Amniotic epithelial cell (primary cell): ENCODE measurements at regions not wholly inside any gene's neighbourhood (a gene's known extent, or its start where the extent isn't known, plus 50 kb on each side); places are given as distances from the start of the nearest gene placed in this dataset.

ENCODE experiments used
- DNase-seq: peaks from one replicate; pipeline ENCODE4 v3.0.0-alpha.2; 2010; ENCODE audit warnings: low read depth

- no peak for DNase-seq
Measured at GRCh38 chr12:45549337-45549902, 180.1 kb upstream of the ARID2 start.

GRCh38 chr12:45553204-45553603, 176.3 kb upstream of the ARID2 start:
- DNase-seq, result no peak

- DNase-seq, result no peak
Measured at GRCh38 chr12:45557016-45557415, 172.5 kb upstream of the ARID2 start.

- no peak for DNase-seq
Measured at GRCh38 chr12:45558353-45558752, 171.2 kb upstream of the ARID2 start.

GRCh38 chr12:45559537-45559936, 170.0 kb upstream of the ARID2 start:
- no peak for DNase-seq

GRCh38 chr12:45560689-45561088, 168.8 kb upstream of the ARID2 start:
- no peak for DNase-seq

GRCh38 chr12:45561488-45561887, 168.0 kb upstream of the ARID2 start:
- no peak for DNase-seq

GRCh38 chr12:45565590-45565989, 163.9 kb upstream of the ARID2 start:
- no peak for DNase-seq

- DNase-seq, result no peak
Measured at GRCh38 chr12:45566257-45566656, 163.2 kb upstream of the ARID2 start.

- no peak for DNase-seq
Measured at GRCh38 chr12:45568808-45569207, 160.7 kb upstream of the ARID2 start.

GRCh38 chr12:45570501-45570900, 159.0 kb upstream of the ARID2 start:
- no peak for DNase-seq

GRCh38 chr12:45572114-45572513, 157.4 kb upstream of the ARID2 start:
- no peak for DNase-seq

- DNase-seq, result no peak
Measured at GRCh38 chr12:45575417-45575816, 154.1 kb upstream of the ARID2 start.

- no peak for DNase-seq
Measured at GRCh38 chr12:45575823-45576475, 153.6 kb upstream of the ARID2 start.

- DNase-seq, result no peak
Measured at GRCh38 chr12:45577844-45578399, 151.6 kb upstream of the ARID2 start.

GRCh38 chr12:45580356-45580969, 149.0 kb upstream of the ARID2 start:
- DNase-seq, result no peak

GRCh38 chr12:45581112-45581511, 148.4 kb upstream of the ARID2 start:
- no peak for DNase-seq

- peak; percentile 62 for DNase-seq
Measured at GRCh38 chr12:45582536-45582935, 147.0 kb upstream of the ARID2 start.

GRCh38 chr12:45582986-45583659, 146.4 kb upstream of the ARID2 start:
- peak; percentile 97 for DNase-seq

- DNase-seq, result no peak
Measured at GRCh38 chr12:45584336-45584735, 145.2 kb upstream of the ARID2 start.

- no peak for DNase-seq
Measured at GRCh38 chr12:45585522-45586230, 143.8 kb upstream of the ARID2 start.

- no peak for DNase-seq
Measured at GRCh38 chr12:45586486-45586885, 143.0 kb upstream of the ARID2 start.
